GM12878 (cell line): ENCODE measurements at regions not wholly inside any gene's neighbourhood (a gene's known extent, or its start where the extent isn't known, plus 50 kb on each side); places are given as distances from the start of the nearest gene placed in this dataset.

Source experiments
- RAD21 ChIP-seq: IDR thresholded peaks from 2 replicates; pipeline ENCODE4 v1.6.1; 2011; ENCODE audit warnings: mild to moderate bottlenecking, low read depth, low read length, moderate library complexity; ENCODE audit not compliant: insufficient read depth
- RELA ChIP-seq: fragments of 450-650 bp; IDR thresholded peaks from 2 replicates; pipeline ENCODE4 v1.8.0; 2014; ENCODE audit warnings: borderline replicate concordance; ENCODE audit not compliant: partially characterized antibody
- ZNF24 ChIP-seq: fragments of 450-650 bp; IDR thresholded peaks from 2 replicates; pipeline ENCODE4 v1.6.1; 2017; ENCODE audit warnings: antibody characterized with exemption, mild to moderate bottlenecking
- TF ChIP-seq, protein P1 (sequence below): IDR thresholded peaks from 2 replicates; pipeline ENCODE4 v1.6.1; 2011; ENCODE audit warnings: low read depth, mild to moderate bottlenecking, low read length, moderate library complexity, borderline replicate concordance; ENCODE audit errors: extremely low read depth
- TF ChIP-seq, protein P2 (sequence below): IDR thresholded peaks from 2 replicates; pipeline ENCODE4 v1.6.1; 2012; ENCODE audit warnings: low read depth, low read length, improper control_type of control experiment
- TF ChIP-seq, protein P3 (sequence below), 3 experiments: IDR thresholded peaks in 2 of 3; conservative IDR thresholded peaks in 1 of 3; 2 replicates each; pipeline ENCODE4 v1.5.1; 2011; ENCODE audit warnings: low read depth in 3 of 3, low read length in 3 of 3, mild to moderate bottlenecking in 3 of 3, control low read depth in 2 of 3, moderate library complexity in 2 of 3, inconsistent platforms in 1 of 3, mixed read lengths in 1 of 3; ENCODE audit not compliant: control insufficient read depth in 2 of 3, insufficient read depth in 1 of 3; ENCODE audit errors: extremely low read depth in 1 of 3
- TF ChIP-seq, protein P4 (sequence below): IDR thresholded peaks from 2 replicates; pipeline ENCODE4 v1.6.1; 2012; ENCODE audit warnings: mild to moderate bottlenecking, low read depth, low read length

DNA sequence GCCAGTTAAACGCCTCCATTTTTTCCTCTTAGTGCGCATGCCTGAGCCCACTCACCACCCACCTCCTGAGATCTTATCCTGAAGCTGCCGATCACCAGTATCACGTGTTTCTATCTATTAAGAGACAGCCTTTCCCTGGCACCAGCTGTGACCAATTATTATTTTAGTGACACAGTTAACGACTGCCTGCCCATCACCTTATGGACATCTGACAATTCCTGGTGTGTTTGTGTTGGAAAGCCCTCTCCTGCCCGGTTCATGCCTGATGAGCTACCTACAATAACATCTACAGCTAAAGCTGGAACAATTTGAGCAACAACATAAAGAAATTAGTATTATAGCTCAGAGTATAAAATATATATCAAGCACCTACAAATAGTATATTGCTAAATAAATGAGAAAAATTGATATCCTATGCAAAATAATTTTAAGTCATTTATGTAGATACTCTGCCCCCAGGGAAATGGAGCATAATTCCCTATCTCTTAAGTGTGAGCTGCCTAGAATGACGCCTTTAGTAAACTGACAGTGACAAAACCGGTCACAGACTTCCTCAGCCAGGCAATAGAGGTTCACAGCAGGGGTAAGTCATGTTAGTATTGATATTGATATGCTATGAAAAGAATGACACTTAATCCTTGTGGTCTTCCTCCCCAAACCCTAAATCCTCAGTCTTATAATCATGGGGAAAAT, 862.2 kb downstream of the TRAM1L1 start:
- no peak for TF ChIP-seq RAD21
- TF ChIP-seq, protein P1, sequence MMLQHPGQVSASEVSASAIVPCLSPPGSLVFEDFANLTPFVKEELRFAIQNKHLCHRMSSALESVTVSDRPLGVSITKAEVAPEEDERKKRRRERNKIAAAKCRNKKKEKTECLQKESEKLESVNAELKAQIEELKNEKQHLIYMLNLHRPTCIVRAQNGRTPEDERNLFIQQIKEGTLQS, result no peak
- TF ChIP-seq, protein P2, sequence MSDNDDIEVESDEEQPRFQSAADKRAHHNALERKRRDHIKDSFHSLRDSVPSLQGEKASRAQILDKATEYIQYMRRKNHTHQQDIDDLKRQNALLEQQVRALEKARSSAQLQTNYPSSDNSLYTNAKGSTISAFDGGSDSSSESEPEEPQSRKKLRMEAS, result no peak
- no peak for TF ChIP-seq RELA
- TF ChIP-seq ZNF24, result no peak
- TF ChIP-seq, protein P3, sequence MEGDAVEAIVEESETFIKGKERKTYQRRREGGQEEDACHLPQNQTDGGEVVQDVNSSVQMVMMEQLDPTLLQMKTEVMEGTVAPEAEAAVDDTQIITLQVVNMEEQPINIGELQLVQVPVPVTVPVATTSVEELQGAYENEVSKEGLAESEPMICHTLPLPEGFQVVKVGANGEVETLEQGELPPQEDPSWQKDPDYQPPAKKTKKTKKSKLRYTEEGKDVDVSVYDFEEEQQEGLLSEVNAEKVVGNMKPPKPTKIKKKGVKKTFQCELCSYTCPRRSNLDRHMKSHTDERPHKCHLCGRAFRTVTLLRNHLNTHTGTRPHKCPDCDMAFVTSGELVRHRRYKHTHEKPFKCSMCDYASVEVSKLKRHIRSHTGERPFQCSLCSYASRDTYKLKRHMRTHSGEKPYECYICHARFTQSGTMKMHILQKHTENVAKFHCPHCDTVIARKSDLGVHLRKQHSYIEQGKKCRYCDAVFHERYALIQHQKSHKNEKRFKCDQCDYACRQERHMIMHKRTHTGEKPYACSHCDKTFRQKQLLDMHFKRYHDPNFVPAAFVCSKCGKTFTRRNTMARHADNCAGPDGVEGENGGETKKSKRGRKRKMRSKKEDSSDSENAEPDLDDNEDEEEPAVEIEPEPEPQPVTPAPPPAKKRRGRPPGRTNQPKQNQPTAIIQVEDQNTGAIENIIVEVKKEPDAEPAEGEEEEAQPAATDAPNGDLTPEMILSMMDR (IDR thresholded peaks at IDR 0.05 in 2 of 3, conservative IDR thresholded peaks at IDR 0.05 in 1 of 3; ENCODE audit: control insufficient read depth in 2 of 3, extremely low read depth in 1 of 3, insufficient read depth in 1 of 3, low read depth in 3 of 3, low read length in 3 of 3), result no peak
- TF ChIP-seq, protein P4, sequence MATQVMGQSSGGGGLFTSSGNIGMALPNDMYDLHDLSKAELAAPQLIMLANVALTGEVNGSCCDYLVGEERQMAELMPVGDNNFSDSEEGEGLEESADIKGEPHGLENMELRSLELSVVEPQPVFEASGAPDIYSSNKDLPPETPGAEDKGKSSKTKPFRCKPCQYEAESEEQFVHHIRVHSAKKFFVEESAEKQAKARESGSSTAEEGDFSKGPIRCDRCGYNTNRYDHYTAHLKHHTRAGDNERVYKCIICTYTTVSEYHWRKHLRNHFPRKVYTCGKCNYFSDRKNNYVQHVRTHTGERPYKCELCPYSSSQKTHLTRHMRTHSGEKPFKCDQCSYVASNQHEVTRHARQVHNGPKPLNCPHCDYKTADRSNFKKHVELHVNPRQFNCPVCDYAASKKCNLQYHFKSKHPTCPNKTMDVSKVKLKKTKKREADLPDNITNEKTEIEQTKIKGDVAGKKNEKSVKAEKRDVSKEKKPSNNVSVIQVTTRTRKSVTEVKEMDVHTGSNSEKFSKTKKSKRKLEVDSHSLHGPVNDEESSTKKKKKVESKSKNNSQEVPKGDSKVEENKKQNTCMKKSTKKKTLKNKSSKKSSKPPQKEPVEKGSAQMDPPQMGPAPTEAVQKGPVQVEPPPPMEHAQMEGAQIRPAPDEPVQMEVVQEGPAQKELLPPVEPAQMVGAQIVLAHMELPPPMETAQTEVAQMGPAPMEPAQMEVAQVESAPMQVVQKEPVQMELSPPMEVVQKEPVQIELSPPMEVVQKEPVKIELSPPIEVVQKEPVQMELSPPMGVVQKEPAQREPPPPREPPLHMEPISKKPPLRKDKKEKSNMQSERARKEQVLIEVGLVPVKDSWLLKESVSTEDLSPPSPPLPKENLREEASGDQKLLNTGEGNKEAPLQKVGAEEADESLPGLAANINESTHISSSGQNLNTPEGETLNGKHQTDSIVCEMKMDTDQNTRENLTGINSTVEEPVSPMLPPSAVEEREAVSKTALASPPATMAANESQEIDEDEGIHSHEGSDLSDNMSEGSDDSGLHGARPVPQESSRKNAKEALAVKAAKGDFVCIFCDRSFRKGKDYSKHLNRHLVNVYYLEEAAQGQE, result no peak
